ENCODE measurements at regions not wholly inside any gene's neighbourhood (a gene's known extent, or its start where the extent isn't known, plus 50 kb on each side); places are given as distances from the start of the nearest gene placed in this dataset.

DNA sequence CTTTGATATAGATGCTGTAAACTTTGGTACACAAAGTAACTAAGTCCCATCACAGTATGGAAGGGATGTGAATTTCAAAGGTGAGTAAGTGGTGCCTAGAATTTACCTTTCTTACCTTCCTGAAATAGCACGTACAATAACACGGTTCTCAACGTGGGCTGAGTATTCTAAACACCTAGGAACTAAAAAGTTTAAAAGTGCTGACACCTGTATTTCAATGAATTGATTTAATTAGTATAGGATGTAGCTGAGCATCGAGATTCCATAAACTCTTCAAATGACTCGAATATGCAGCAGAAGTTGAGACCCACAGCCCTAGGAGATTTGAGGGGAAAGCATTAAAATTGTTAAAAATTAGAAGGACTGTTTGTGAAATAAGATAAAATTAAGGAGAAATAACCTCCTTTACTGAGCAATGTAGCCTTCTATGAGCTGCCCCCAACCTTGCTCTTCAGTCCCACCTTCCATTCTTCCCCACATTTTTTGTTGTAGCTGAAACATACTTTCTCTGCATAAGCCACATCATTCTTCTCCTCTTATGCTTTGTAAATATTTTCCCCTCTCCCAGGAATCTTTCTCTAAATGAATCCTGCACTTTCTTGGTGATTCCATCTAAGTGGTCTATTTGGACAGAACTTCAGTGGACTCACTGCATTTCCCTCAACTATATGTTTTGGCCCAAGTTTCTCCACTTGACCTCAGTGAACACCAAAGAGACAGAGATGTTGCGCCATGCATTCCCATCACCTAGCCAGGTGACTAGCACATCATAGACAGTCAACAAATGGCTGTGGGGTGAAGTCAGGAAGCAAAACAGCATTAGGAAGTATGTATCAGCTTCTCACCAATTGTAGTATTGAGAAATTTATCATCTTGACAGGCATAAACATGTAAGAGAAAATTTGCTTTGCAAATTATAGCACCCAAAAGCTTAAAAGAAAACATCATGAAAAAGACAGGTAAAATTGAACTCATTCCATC, 156.5 kb upstream of the TAS2R1 start:
- TF ChIP-seq, protein P1, sequence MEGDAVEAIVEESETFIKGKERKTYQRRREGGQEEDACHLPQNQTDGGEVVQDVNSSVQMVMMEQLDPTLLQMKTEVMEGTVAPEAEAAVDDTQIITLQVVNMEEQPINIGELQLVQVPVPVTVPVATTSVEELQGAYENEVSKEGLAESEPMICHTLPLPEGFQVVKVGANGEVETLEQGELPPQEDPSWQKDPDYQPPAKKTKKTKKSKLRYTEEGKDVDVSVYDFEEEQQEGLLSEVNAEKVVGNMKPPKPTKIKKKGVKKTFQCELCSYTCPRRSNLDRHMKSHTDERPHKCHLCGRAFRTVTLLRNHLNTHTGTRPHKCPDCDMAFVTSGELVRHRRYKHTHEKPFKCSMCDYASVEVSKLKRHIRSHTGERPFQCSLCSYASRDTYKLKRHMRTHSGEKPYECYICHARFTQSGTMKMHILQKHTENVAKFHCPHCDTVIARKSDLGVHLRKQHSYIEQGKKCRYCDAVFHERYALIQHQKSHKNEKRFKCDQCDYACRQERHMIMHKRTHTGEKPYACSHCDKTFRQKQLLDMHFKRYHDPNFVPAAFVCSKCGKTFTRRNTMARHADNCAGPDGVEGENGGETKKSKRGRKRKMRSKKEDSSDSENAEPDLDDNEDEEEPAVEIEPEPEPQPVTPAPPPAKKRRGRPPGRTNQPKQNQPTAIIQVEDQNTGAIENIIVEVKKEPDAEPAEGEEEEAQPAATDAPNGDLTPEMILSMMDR (IDR thresholded peaks at IDR 0.05): no peak
- no peak for TF ChIP-seq POLR2A (IDR thresholded peaks at IDR 0.05)
